T-cell (primary cell): ENCODE measurements at regions not wholly inside any gene's neighbourhood (a gene's known extent, or its start where the extent isn't known, plus 50 kb on each side); places are given as distances from the start of the nearest gene placed in this dataset.
"Not testable (repeated sequence)": the region's sequence is repeated elsewhere in the genome, so short reads cannot be mapped to it uniquely, and the experiment has no call there.

Experiments
- ATAC-seq, 4 experiments: fragments of 200-7000 bp in 3 of 4; fragments of 150-1000 bp in 1 of 4; cut with Tn5 transposase; replicated peaks in 1 of 4; 1 replicate in 3 of 4; 2 replicates in 1 of 4; pipeline ENCODE4 v1.10.0; 2021; ENCODE audit warnings: moderate library complexity in 3 of 4, mild to moderate bottlenecking in 2 of 4, moderate number of reproducible peaks in 1 of 4
- CTCF ChIA-PET, 2 donors: fragments of 300-600 bp; sonication (Branson Sonifier 250); formaldehyde crosslinking; loops; one replicate each; lab custom pipeline; 2022; ENCODE audit warnings: antibody characterized with exemption in 2 of 2; lab: Charles Lee
- POLR2A ChIA-PET, 2 donors: fragments of 300-600 bp; sonication (Branson Sonifier 250); formaldehyde crosslinking; loops; one replicate each; lab custom pipeline; 2022; ENCODE audit warnings: antibody characterized with exemption in 2 of 2; lab: Charles Lee
- DNase-seq, 35 experiments: peaks; one replicate each; pipeline versions ENCODE4 v3.0.0 to v3.0.0-alpha.2; 2013 to 2023
- H3K27ac ChIP-seq: one replicate; pipeline ENCODE4 v1.5.1; 2013; ENCODE audit warnings: low read length
- H3K27me3 ChIP-seq, 2 experiments: replicated peaks in 1 of 2; 1 replicate in 1 of 2; 2 replicates in 1 of 2; pipeline versions ENCODE4 v1.6.1 to v1.7.0; 2013; ENCODE audit warnings: low read length in 1 of 2, mixed read lengths in 1 of 2; ENCODE audit not compliant: control insufficient read depth in 2 of 2, insufficient read depth in 2 of 2; ENCODE audit errors: extremely low read depth in 1 of 2
- H3K36me3 ChIP-seq, 2 donors: 1 replicate in 1 of 2; 2 replicates in 1 of 2; pipeline versions ENCODE4 v1.6.1 to v1.7.0; 2013; ENCODE audit warnings: low read length in 1 of 2; ENCODE audit not compliant: control insufficient read depth in 2 of 2, insufficient read depth in 1 of 2; ENCODE audit errors: extremely low read depth in 1 of 2
- H3K4me1 ChIP-seq, 2 experiments: 1 replicate in 1 of 2; 2 replicates in 1 of 2; pipeline versions ENCODE4 v1.6.1 to v1.7.0; 2013; ENCODE audit warnings: low read length in 2 of 2, mixed read lengths in 1 of 2; ENCODE audit not compliant: insufficient read depth in 2 of 2, control insufficient read depth in 1 of 2; ENCODE audit errors: extremely low read depth in 1 of 2
- H3K4me3 ChIP-seq, 2 donors: 1 replicate in 1 of 2; 2 replicates in 1 of 2; pipeline versions ENCODE4 v1.5.1 to v1.7.0; 2013; ENCODE audit warnings: mild to moderate bottlenecking in 2 of 2, low read length in 1 of 2, moderate library complexity in 1 of 2; ENCODE audit not compliant: control insufficient read depth in 1 of 2; ENCODE audit errors: extremely low read depth in 1 of 2
- H3K9me3 ChIP-seq: 2 replicates; pipeline ENCODE4 v1.7.0; 2013
- H3K27ac Mint-ChIP-seq, 2 donors: one replicate each; pipeline ENCODE4 v1.8.0; 2020 to 2021; ENCODE audit warnings: mild to moderate bottlenecking in 2 of 2, mixed read lengths in 2 of 2
- H3K27me3 Mint-ChIP-seq, 2 donors: one replicate each; pipeline ENCODE4 v1.8.0; 2021 to 2022; ENCODE audit warnings: mixed read lengths in 2 of 2
- H3K36me3 Mint-ChIP-seq: one replicate; pipeline ENCODE4 v1.8.0; 2021; ENCODE audit warnings: mixed read lengths
- H3K4me1 Mint-ChIP-seq, 3 donors: one replicate each; pipeline ENCODE4 v1.8.0; 2020 to 2022; ENCODE audit warnings: mixed read lengths in 3 of 3, mild to moderate bottlenecking in 1 of 3
- H3K4me3 Mint-ChIP-seq, 3 donors: one replicate each; pipeline ENCODE4 v1.8.0; 2020 to 2022; ENCODE audit warnings: mild to moderate bottlenecking in 3 of 3, mixed read lengths in 3 of 3, moderate library complexity in 3 of 3
- H3K9me3 Mint-ChIP-seq, 3 donors: one replicate each; pipeline ENCODE4 v1.8.0; 2020 to 2022; ENCODE audit warnings: mixed read lengths in 3 of 3
- WGBS: methylation state at CpG from one replicate; pipeline ENCODE4 v1.1.5; 2013; ENCODE audit warnings: missing lambda C conversion rate; ENCODE audit not compliant: insufficient coverage; 5-methylcytosine and 5-hydroxymethylcytosine counted together

- H3K4me1 ChIP-seq, result no peaks in the 10 kb centered on the region
- 67% methylated on average over 1 of the region's 3 CpGs for WGBS
- no peak overlapping the region for H3K27ac ChIP-seq
- DNase-seq (no peak), ATAC-seq (no peak)
- no peak overlapping the region for H3K4me3 ChIP-seq
- H3K4me3 Mint-ChIP-seq, result no peak overlapping the region
- no peaks in the 10 kb centered on the region for H3K27me3 ChIP-seq
- H3K9me3 Mint-ChIP-seq, result peaks cover 0 to 3% (median 3%) of the 10 kb centered on the region in 3 donors
- POLR2A ChIA-PET, result no interaction called here
- H3K36me3 ChIP-seq, result no peaks in the 10 kb centered on the region
- peaks cover 0 to 4% of the 10 kb centered on the region in 2 donors for H3K27me3 Mint-ChIP-seq
- CTCF ChIA-PET, result no interaction called here
- no peaks in the 10 kb centered on the region for H3K36me3 Mint-ChIP-seq
- H3K9me3 ChIP-seq, result no peaks in the 10 kb centered on the region
- no peaks in the 10 kb centered on the region for H3K4me1 Mint-ChIP-seq
- H3K27ac Mint-ChIP-seq, result no peak overlapping the region
Measured at GRCh38 chrX:116317409-116317808, 119.0 kb upstream of the SLC6A14 start.

DNA sequence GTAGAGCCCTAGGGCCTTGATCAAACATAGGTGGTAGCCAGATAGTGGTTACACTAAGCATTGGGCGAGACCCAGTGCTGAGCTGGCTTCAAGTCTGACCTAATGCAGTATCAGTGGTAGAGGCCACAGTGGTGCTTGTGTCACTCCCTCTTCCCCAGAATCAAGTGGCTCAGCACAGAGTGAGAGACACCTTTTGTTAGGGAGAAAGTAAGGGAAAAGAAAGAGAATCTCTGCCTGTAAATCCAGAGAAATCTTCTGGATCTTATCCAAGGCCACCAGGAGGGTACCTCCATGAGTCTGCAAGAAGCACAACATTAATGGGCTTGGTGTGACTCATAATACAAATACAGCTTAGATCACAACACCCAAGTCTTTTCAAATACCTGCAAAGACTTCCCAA, 117.7 kb upstream of the SLC6A14 start:
- ATAC-seq, result no peak
- Histone ChIP-seq H3K36me3 (no peaks in the 10 kb centered on the region), H3K4me1 (no peaks in the 10 kb centered on the region), H3K27me3 (no peaks in the 10 kb centered on the region), H3K4me3 (no peak overlapping the region), H3K27ac (no peak overlapping the region), H3K9me3 (no peaks in the 10 kb centered on the region)
- ChIA-PET CTCF (no interaction called here), POLR2A (no interaction called here)
- WGBS, result no CpG with 5 or more reads among the region's 1 CpG
- peaks cover 0 to 4% of the 10 kb centered on the region in 2 donors for H3K27me3 Mint-ChIP-seq
- no peak overlapping the region for H3K27ac Mint-ChIP-seq
- H3K4me3 Mint-ChIP-seq, result no peak overlapping the region
- DNase-seq, result no peak
- peaks cover 0 to 3% (median 3%) of the 10 kb centered on the region in 3 donors for H3K9me3 Mint-ChIP-seq
- no peaks in the 10 kb centered on the region for H3K36me3 Mint-ChIP-seq
- H3K4me1 Mint-ChIP-seq, result no peaks in the 10 kb centered on the region

DNA sequence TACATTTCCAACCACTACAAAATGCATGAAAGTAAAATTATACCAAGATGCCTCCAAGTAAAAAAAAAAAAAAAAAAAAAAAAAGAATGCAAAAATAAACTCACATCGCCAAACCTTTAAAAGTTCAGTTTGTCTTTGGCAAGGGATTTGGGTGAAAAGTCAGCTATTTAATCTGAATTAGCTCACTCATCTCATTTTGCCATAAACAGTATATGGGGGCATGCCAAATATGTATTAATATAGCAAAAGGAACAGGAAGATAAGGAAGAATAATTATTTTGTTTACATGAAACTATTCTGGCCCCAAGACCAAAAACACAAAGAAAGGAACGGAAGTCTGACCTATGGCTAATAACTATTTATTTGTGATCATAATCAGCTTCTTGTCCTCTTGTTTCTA, 114.7 kb upstream of the SLC6A14 start:
- no peak for DNase-seq
- H3K27ac ChIP-seq, result no peak overlapping the region
- Mint-ChIP-seq H3K27ac (no peak overlapping the region), H3K9me3 (peaks cover 0 to under 1% (median 0%) of the 10 kb centered on the region in 3 donors), H3K27me3 (no peaks in the 10 kb centered on the region), H3K4me1 (no peaks in the 10 kb centered on the region), H3K4me3 (no peak overlapping the region), H3K36me3 (no peaks in the 10 kb centered on the region)
- no CpG with 5 or more reads among the region's 2 CpGs for WGBS
- no peaks in the 10 kb centered on the region for H3K9me3 ChIP-seq
- no peaks in the 10 kb centered on the region for H3K36me3 ChIP-seq
- ChIA-PET CTCF (no interaction called here), POLR2A (interaction anchor here in 1 of 2 donors (0.5 kb wide), 2 partner anchors 381 to 574 kb away, joined by 3 read pairs; no protein-coding TSS in a partner anchor)
- no peaks in the 10 kb centered on the region for H3K27me3 ChIP-seq
- H3K4me3 ChIP-seq, result no peak overlapping the region
- no peaks in the 10 kb centered on the region for H3K4me1 ChIP-seq
- ATAC-seq, result no peak

DNA sequence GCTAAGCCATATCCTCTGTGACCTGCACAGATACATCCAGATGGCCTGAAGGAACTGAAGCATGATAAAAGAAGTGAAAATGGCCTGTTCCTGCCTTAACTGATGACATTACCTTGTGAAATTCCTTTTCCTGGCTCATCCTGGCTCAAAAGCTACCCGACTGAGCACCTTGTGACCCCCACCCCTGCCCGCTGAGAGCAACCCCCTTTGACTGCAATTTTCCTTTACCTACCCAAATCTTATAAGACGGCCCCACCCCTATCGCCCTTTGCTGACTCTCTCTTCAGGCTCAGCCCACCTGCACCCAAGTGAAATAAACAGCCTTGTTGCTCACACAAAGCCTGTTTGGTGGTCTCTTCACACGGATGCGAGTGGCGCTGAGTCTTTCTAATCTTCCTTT, 104.4 kb upstream of the SLC6A14 start:
- CTCF ChIA-PET, H3K9me3 ChIP-seq, H3K27ac ChIP-seq, H3K9me3 Mint-ChIP-seq, H3K4me1 ChIP-seq, H3K27me3 ChIP-seq, H3K36me3 ChIP-seq, H3K4me1 Mint-ChIP-seq, H3K27me3 Mint-ChIP-seq, DNase-seq, H3K36me3 Mint-ChIP-seq, H3K4me3 ChIP-seq, ATAC-seq, H3K4me3 Mint-ChIP-seq, H3K27ac Mint-ChIP-seq, POLR2A ChIA-PET: not testable (repeated sequence)
- 55% methylated on average over 5 of the region's 7 CpGs for WGBS

DNA sequence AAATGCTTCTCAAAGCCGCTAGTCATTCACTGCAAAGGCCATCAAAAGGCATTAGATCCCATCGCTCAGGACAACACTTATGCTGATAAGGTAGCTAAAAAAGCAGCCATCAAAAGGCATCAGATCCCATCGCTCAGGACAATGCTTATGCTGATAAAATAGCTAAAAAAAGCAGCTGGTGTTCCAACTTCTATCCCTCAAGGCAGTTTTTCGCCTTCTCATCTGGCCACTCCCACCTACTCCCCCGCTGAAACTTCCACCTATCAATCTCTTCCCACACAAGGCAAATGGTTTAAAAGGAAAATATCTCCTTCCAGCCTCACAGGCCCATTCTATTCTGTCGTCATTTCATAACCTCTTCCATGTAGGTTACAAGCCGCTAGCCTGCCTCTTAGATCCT, 101.6 kb upstream of the SLC6A14 start:
- H3K4me1 Mint-ChIP-seq, H3K36me3 ChIP-seq, CTCF ChIA-PET, H3K36me3 Mint-ChIP-seq, H3K27ac ChIP-seq, POLR2A ChIA-PET, H3K27me3 ChIP-seq, DNase-seq, H3K4me1 ChIP-seq, H3K4me3 Mint-ChIP-seq, H3K9me3 ChIP-seq, ATAC-seq, H3K4me3 ChIP-seq, H3K9me3 Mint-ChIP-seq, H3K27ac Mint-ChIP-seq, H3K27me3 Mint-ChIP-seq: not testable (repeated sequence)
- WGBS, result 52% methylated on average over 3 of the region's 7 CpGs

GRCh38 chrX:116339407-116339806, 97.0 kb upstream of the SLC6A14 start:
- no peak overlapping the region for H3K27ac ChIP-seq
- no peaks in the 10 kb centered on the region for H3K4me1 Mint-ChIP-seq
- CTCF ChIA-PET, result no interaction called here
- no CpG with 5 or more reads among the region's 1 CpG for WGBS
- H3K4me3 Mint-ChIP-seq, result no peak overlapping the region
- H3K9me3 ChIP-seq, result no peaks in the 10 kb centered on the region
- DNase-seq (no peak), ATAC-seq (no peak)
- no peaks in the 10 kb centered on the region for H3K36me3 Mint-ChIP-seq
- no peaks in the 10 kb centered on the region for H3K36me3 ChIP-seq
- no peak overlapping the region for H3K27ac Mint-ChIP-seq
- no peaks in the 10 kb centered on the region for H3K27me3 ChIP-seq
- POLR2A ChIA-PET, result no interaction called here
- H3K27me3 Mint-ChIP-seq, result no peaks in the 10 kb centered on the region
- no peaks in the 10 kb centered on the region for H3K4me1 ChIP-seq
- H3K9me3 Mint-ChIP-seq, result peaks cover 5 to 9% (median 8%) of the 10 kb centered on the region in 3 donors
- no peak overlapping the region for H3K4me3 ChIP-seq

- no peaks in the 10 kb centered on the region for H3K27me3 ChIP-seq
- Mint-ChIP-seq H3K27me3 (no peaks in the 10 kb centered on the region), H3K4me3 (no peak overlapping the region), H3K27ac (no peak overlapping the region), H3K9me3 (peaks cover 5 to 9% (median 8%) of the 10 kb centered on the region in 3 donors), H3K4me1 (no peaks in the 10 kb centered on the region), H3K36me3 (no peaks in the 10 kb centered on the region)
- H3K36me3 ChIP-seq, result no peaks in the 10 kb centered on the region
- DNase-seq (no peak), ATAC-seq (no peak)
- H3K27ac ChIP-seq, result no peak overlapping the region
- H3K9me3 ChIP-seq, result no peaks in the 10 kb centered on the region
- ChIA-PET CTCF (no interaction called here), POLR2A (no interaction called here)
- H3K4me1 ChIP-seq, result no peaks in the 10 kb centered on the region
- WGBS, result 86% methylated on average over 1 of the region's 4 CpGs
- H3K4me3 ChIP-seq, result no peak overlapping the region
Measured at GRCh38 chrX:116342903-116343302, 93.5 kb upstream of the SLC6A14 start.
